DMS79 treated with DMSO at 0.1 percent for 48 hours (cell line): ENCODE measurements at regions not wholly inside any gene's neighbourhood (a gene's known extent, or its start where the extent isn't known, plus 50 kb on each side); places are given as distances from the start of the nearest gene placed in this dataset.
A peak's percentile ranks its signal among the peaks of the same experiment; 100 is the strongest.

ENCODE experiments used
- DNase-seq: peaks from one replicate; lab custom pipeline; 2025; lab: John Stamatoyannopoulos, UW

- no peak for DNase-seq
These were observed 72.9 kb upstream of the GTSF1L start for GRCh38 chr20:43799741-43800140.

- DNase-seq: peak; percentile 26
These were observed 72.4 kb upstream of the GTSF1L start for GRCh38 chr20:43799150-43799711.

GRCh38 chr20:43798291-43799149 lies 71.7 kb upstream of the GTSF1L start:
- peak; percentile 43 for DNase-seq

- no peak for DNase-seq
These were observed 67.5 kb upstream of the GTSF1L start for GRCh38 chr20:43794326-43794725.

- DNase-seq: no peak
These were observed 62.8 kb upstream of the GTSF1L start for GRCh38 chr20:43789593-43789992.

- no peak for DNase-seq
These were observed 61.1 kb upstream of the GTSF1L start for GRCh38 chr20:43787937-43788336.

GRCh38 chr20:43786885-43787284 lies 60.1 kb upstream of the GTSF1L start:
- no peak for DNase-seq

GRCh38 chr20:43781215-43781614 lies 54.4 kb upstream of the GTSF1L start:
- no peak for DNase-seq

- DNase-seq: no peak
These were observed 51.6 kb upstream of the GTSF1L start for GRCh38 chr20:43778375-43778774.

GRCh38 chr20:43776691-43777090 lies 49.9 kb upstream of the GTSF1L start:
- DNase-seq: no peak
